HCT116 (cell line): ENCODE measurements at regions not wholly inside any gene's neighbourhood (a gene's known extent, or its start where the extent isn't known, plus 50 kb on each side); places are given as distances from the start of the nearest gene placed in this dataset.

Source experiments
- ATAC-seq: fragments of 200-7000 bp; cut with Tn5 transposase; 2 replicates; pipeline ENCODE4 v1.9.1; 2020; ENCODE audit warnings: mild to moderate bottlenecking, moderate library complexity
- BruUV-seq: library from RNA; stranded (reverse); fragments of 400-500 nt; replicated peaks from 2 replicates; lab custom pipeline; 2021; lab: Mats Ljungman, UMichigan
- CTCF ChIA-PET: fragments of 300-600 bp; sonication (Branson Sonifier 250); formaldehyde crosslinking; loops from one replicate; lab custom pipeline; 2021; ENCODE audit warnings: antibody characterized with exemption; lab: Charles Lee
- POLR2A ChIA-PET: fragments of 300-600, 350-600 bp; sonication (Branson Sonifier 250); formaldehyde crosslinking; loops from one replicate; lab custom pipeline; 2021; ENCODE audit warnings: antibody characterized with exemption; lab: Charles Lee
- RAD21 ChIA-PET, 2 experiments: fragments of 300-600 bp; sonication (Branson Sonifier 250); formaldehyde crosslinking; loops; one replicate each; lab custom pipeline; 2023; ENCODE audit warnings: low total read pairs in 2 of 2; ENCODE audit not compliant: uncharacterized antibody in 2 of 2, unreplicated experiment in 2 of 2, low non-redundant PET in 1 of 2; lab: Charles Lee
- DNase-seq: peaks from one replicate; pipeline ENCODE4 v3.0.0-alpha.2; 2010; ENCODE audit warnings: low read depth, low spot score
- H2AFZ ChIP-seq: fragments of 200-600 bp; shearing (Covaris generic), sonication (generic); 2 replicates; pipeline ENCODE4 v1.6.1; 2017; ENCODE audit warnings: low read depth, mixed run types, mixed read lengths, antibody characterized with exemption, low read length; ENCODE audit not compliant: poor library complexity, severe bottlenecking
- H3K27ac ChIP-seq: 2 replicates; pipeline ENCODE4 v1.5.1; 2012; ENCODE audit warnings: low read depth, low read length
- H3K27me3 ChIP-seq: fragments of 200-600 bp; sonication (generic); 2 replicates; pipeline ENCODE4 v1.6.1; 2016; ENCODE audit warnings: mixed run types, low read length, mixed read lengths; ENCODE audit not compliant: insufficient read depth
- H3K36me3 ChIP-seq, 2 experiments: fragments of 200-500 bp in 1 of 2; fragments of 200-600 bp in 1 of 2; sonication (Bioruptor generic) in 1 of 2; sonication (generic) in 1 of 2; 2 replicates each; pipeline versions ENCODE4 v1.5.1 to v1.6.1; 2014 to 2016; ENCODE audit warnings: low read length in 2 of 2, inconsistent platforms in 1 of 2, mixed read lengths in 1 of 2, mixed run types in 1 of 2; ENCODE audit not compliant: insufficient read depth in 2 of 2, control insufficient read depth in 1 of 2
- H3K4me1 ChIP-seq, 2 experiments: fragments of 200-600 bp in 1 of 2; sonication (generic) in 1 of 2; 2 replicates each; pipeline versions ENCODE4 v1.5.1 to v1.6.1; 2012 to 2017; ENCODE audit warnings: low read length in 2 of 2, inconsistent platforms in 1 of 2, mild to moderate bottlenecking in 1 of 2, mixed read lengths in 1 of 2, mixed run types in 1 of 2, moderate library complexity in 1 of 2; ENCODE audit not compliant: insufficient read depth in 2 of 2, control insufficient read depth in 1 of 2
- H3K4me2 ChIP-seq: fragments of 200-600 bp; sonication (generic); 2 replicates; pipeline ENCODE4 v1.6.1; 2017; ENCODE audit warnings: mixed run types, low read length, mixed read lengths
- H3K4me3 ChIP-seq, 2 experiments: fragments of 200-600 bp in 1 of 2; sonication (generic) in 1 of 2; replicated peaks in 1 of 2; 2 replicates each; pipeline ENCODE4 v1.5.1; 2011 to 2016; ENCODE audit warnings: low read length in 2 of 2, control low read depth in 1 of 2, low read depth in 1 of 2, mild to moderate bottlenecking in 1 of 2, mixed read lengths in 1 of 2, mixed run types in 1 of 2
- H3K79me2 ChIP-seq: fragments of 200-600 bp; sonication (generic); 2 replicates; pipeline ENCODE4 v1.6.1; 2017; ENCODE audit warnings: mild to moderate bottlenecking, mixed run types, low read length, moderate library complexity, mixed read lengths; ENCODE audit not compliant: insufficient read depth
- H3K9ac ChIP-seq: fragments of 200-600 bp; sonication (generic); 2 replicates; pipeline ENCODE4 v1.6.1; 2016; ENCODE audit warnings: low read length, mixed read lengths
- H3K9me2 ChIP-seq: fragments of 200-600 bp; sonication (generic), shearing (Covaris generic); 2 replicates; pipeline ENCODE4 v1.6.1; 2017; ENCODE audit warnings: mixed run types, mild to moderate bottlenecking, moderate library complexity; ENCODE audit not compliant: insufficient read depth
- H3K9me3 ChIP-seq, 2 experiments: fragments of 200-500 bp in 1 of 2; fragments of 200-600 bp in 1 of 2; sonication (Bioruptor generic) in 1 of 2; sonication (generic) in 1 of 2; 2 replicates each; pipeline ENCODE4 v1.6.1; 2014 to 2017; ENCODE audit warnings: low read length in 2 of 2, mixed read lengths in 2 of 2, inconsistent platforms in 1 of 2, low read depth in 1 of 2, mild to moderate bottlenecking in 1 of 2, mixed run types in 1 of 2, moderate library complexity in 1 of 2; ENCODE audit not compliant: control insufficient read depth in 1 of 2, insufficient read depth in 1 of 2
- H4K20me1 ChIP-seq: fragments of 200-600 bp; sonication (generic), shearing (Covaris generic); 2 replicates; pipeline ENCODE4 v1.6.1; 2017; ENCODE audit warnings: mixed run types, mild to moderate bottlenecking, moderate library complexity; ENCODE audit not compliant: insufficient read depth
- CBX3 ChIP-seq: IDR thresholded peaks from 2 replicates; pipeline ENCODE4 v1.6.1; 2012; ENCODE audit warnings: low read depth
- CEBPB ChIP-seq: IDR thresholded peaks from 2 replicates; pipeline ENCODE4 v1.6.1; 2012; ENCODE audit warnings: low read depth
- CTCF ChIP-seq, 3 experiments: fragments of 200-600 bp in 1 of 3; sonication (generic) in 1 of 3; IDR thresholded peaks in 2 of 3; conservative IDR thresholded peaks in 1 of 3; 2 replicates each; pipeline ENCODE4 v1.5.1; 2012 to 2017; ENCODE audit warnings: low read depth in 2 of 3, low read length in 2 of 3, antibody characterized with exemption in 1 of 3, borderline replicate concordance in 1 of 3, control low read depth in 1 of 3, mild to moderate bottlenecking in 1 of 3, mixed read lengths in 1 of 3, mixed run types in 1 of 3, moderate library complexity in 1 of 3; ENCODE audit not compliant: insufficient read depth in 1 of 3
- ELF1 ChIP-seq: IDR thresholded peaks from 2 replicates; pipeline ENCODE4 v1.6.1; 2012; ENCODE audit warnings: low read depth, borderline replicate concordance
- EZH2phosphoT487 ChIP-seq: fragments of 200-600 bp; IDR thresholded peaks from 2 replicates; pipeline ENCODE4 v1.6.1; 2018; ENCODE audit warnings: antibody characterized with exemption, borderline replicate concordance
- JUND ChIP-seq: IDR thresholded peaks from 2 replicates; pipeline ENCODE4 v1.6.1; 2012
- POLR2A ChIP-seq: IDR thresholded peaks from 2 replicates; pipeline ENCODE4 v1.7.0; 2011; ENCODE audit warnings: borderline replicate concordance; ENCODE audit not compliant: insufficient read depth, insufficient read length; ENCODE audit errors: extremely low read depth
- POLR2AphosphoS5 ChIP-seq: IDR thresholded peaks from 2 replicates; pipeline ENCODE4 v1.6.1; 2011; ENCODE audit warnings: mild to moderate bottlenecking, low read depth, low read length, moderate library complexity
- RAD21 ChIP-seq: IDR thresholded peaks from 2 replicates; pipeline ENCODE4 v1.6.1; 2012; ENCODE audit warnings: low read depth, mild to moderate bottlenecking
- SIN3A ChIP-seq: IDR thresholded peaks from 2 replicates; pipeline ENCODE4 v1.6.1; 2012; ENCODE audit warnings: low read depth
- SP1 ChIP-seq: IDR thresholded peaks from 2 replicates; pipeline ENCODE4 v1.6.1; 2012; ENCODE audit warnings: low read depth
- SRF ChIP-seq: IDR thresholded peaks from 2 replicates; pipeline ENCODE4 v1.6.1; 2012; ENCODE audit warnings: low read depth
- TCF7L2 ChIP-seq: IDR thresholded peaks from 2 replicates; pipeline ENCODE4 v1.7.0; 2011; ENCODE audit warnings: borderline replicate concordance, inconsistent platforms; ENCODE audit not compliant: insufficient read depth, insufficient read length; ENCODE audit errors: extremely low read depth
- YY1 ChIP-seq: IDR thresholded peaks from 2 replicates; pipeline ENCODE4 v1.6.1; 2011; ENCODE audit warnings: low read length, low read depth, moderate library complexity, mild to moderate bottlenecking; ENCODE audit not compliant: insufficient replicate concordance; ENCODE audit errors: extremely low read depth
- ZBTB33 ChIP-seq: IDR thresholded peaks from 2 replicates; pipeline ENCODE4 v1.6.1; 2011; ENCODE audit warnings: mild to moderate bottlenecking, low read length, moderate library complexity; ENCODE audit not compliant: insufficient replicate concordance; ENCODE audit errors: extremely low read depth
- intact Hi-C: fragments of 100-400 bp; cut with micrococcal nuclease; formaldehyde crosslinking; loops from 2 replicates; pipeline ENCODE4 v1.10.0; 2022
- TF ChIP-seq, protein P1 (sequence below): IDR thresholded peaks from 2 replicates; pipeline ENCODE4 v1.6.1; 2012; ENCODE audit warnings: low read depth
- TF ChIP-seq, protein P2 (sequence below): IDR thresholded peaks from 2 replicates; pipeline ENCODE4 v1.6.1; 2012

- Histone ChIP-seq H4K20me1 (no peaks in the 10 kb centered on the region; the same call in 1 of the 2 replicates), H3K79me2 (no peaks in the 10 kb centered on the region), H3K36me3 (no peaks in the 10 kb centered on the region), H3K27ac (no peak overlapping the region), H2AFZ (no peak overlapping the region), H3K9me3 (no peaks in the 10 kb centered on the region), H3K4me3 (no peak overlapping the region), H3K4me2 (no peak overlapping the region), H3K4me1 (no peaks in the 10 kb centered on the region), H3K9ac (no peak overlapping the region), H3K9me2 (no peaks in the 10 kb centered on the region), H3K27me3 (peaks cover 5% of the 10 kb centered on the region; the same call in 1 of the 2 replicates)
- TF ChIP-seq EZH2phosphoT487 = no peak
- TF ChIP-seq RAD21 = no peak
- TF ChIP-seq CTCF (IDR thresholded peaks at IDR 0.05 in 2 of 3, conservative IDR thresholded peaks at IDR 0.05 in 1 of 3; ENCODE audit: borderline replicate concordance in 1 of 3, insufficient read depth in 1 of 3, low read depth in 2 of 3, low read length in 2 of 3) = no peak
- no peak for TF ChIP-seq POLR2A
- TF ChIP-seq YY1 = no peak
- TF ChIP-seq, protein P1, sequence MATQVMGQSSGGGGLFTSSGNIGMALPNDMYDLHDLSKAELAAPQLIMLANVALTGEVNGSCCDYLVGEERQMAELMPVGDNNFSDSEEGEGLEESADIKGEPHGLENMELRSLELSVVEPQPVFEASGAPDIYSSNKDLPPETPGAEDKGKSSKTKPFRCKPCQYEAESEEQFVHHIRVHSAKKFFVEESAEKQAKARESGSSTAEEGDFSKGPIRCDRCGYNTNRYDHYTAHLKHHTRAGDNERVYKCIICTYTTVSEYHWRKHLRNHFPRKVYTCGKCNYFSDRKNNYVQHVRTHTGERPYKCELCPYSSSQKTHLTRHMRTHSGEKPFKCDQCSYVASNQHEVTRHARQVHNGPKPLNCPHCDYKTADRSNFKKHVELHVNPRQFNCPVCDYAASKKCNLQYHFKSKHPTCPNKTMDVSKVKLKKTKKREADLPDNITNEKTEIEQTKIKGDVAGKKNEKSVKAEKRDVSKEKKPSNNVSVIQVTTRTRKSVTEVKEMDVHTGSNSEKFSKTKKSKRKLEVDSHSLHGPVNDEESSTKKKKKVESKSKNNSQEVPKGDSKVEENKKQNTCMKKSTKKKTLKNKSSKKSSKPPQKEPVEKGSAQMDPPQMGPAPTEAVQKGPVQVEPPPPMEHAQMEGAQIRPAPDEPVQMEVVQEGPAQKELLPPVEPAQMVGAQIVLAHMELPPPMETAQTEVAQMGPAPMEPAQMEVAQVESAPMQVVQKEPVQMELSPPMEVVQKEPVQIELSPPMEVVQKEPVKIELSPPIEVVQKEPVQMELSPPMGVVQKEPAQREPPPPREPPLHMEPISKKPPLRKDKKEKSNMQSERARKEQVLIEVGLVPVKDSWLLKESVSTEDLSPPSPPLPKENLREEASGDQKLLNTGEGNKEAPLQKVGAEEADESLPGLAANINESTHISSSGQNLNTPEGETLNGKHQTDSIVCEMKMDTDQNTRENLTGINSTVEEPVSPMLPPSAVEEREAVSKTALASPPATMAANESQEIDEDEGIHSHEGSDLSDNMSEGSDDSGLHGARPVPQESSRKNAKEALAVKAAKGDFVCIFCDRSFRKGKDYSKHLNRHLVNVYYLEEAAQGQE = no peak
- TF ChIP-seq SP1 = no peak
- no peak for TF ChIP-seq JUND
- TF ChIP-seq, protein P2, sequence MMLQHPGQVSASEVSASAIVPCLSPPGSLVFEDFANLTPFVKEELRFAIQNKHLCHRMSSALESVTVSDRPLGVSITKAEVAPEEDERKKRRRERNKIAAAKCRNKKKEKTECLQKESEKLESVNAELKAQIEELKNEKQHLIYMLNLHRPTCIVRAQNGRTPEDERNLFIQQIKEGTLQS = no peak
- TF ChIP-seq ZBTB33 = no peak
- TF ChIP-seq SIN3A = no peak
- TF ChIP-seq POLR2AphosphoS5 = no peak
- no peak for TF ChIP-seq TCF7L2
- TF ChIP-seq SRF = no peak
- no peak for TF ChIP-seq CBX3
- TF ChIP-seq CEBPB = no peak
- no peak for TF ChIP-seq ELF1
- ATAC-seq = no peak
- ChIA-PET RAD21 (no interaction called here), CTCF (no interaction called here), POLR2A (no interaction called here)
- DNase-seq = no peak
- no TSS peak for BruUV-seq
- intact Hi-C loops = no loop called here
These were observed 214.7 kb upstream of the PLPPR1 start for GRCh38 chr9:100813871-100814270.
